ENCODE measurements at regions not wholly inside any gene's neighbourhood (a gene's known extent, or its start where the extent isn't known, plus 50 kb on each side); places are given as distances from the start of the nearest gene placed in this dataset.

GRCh38 chr10:6979371-6979770 lies 399.3 kb upstream of the PRKCQ start:
- no peaks in the 10 kb centered on the region for H3K9me3 ChIP-seq (ENCODE audit: control insufficient read depth in 1 of 2, low read length in 2 of 2)
- no peaks in the 10 kb centered on the region for H3K4me1 ChIP-seq (ENCODE audit: control insufficient read depth in 1 of 2, insufficient read depth in 2 of 2, low read length in 2 of 2)
- H3K4me3 ChIP-seq (ENCODE audit: low read depth in 1 of 2, low read length in 2 of 2), result no peak overlapping the region
- no peak overlapping the region for H3K27ac ChIP-seq (ENCODE audit: low read length)
- no peaks in the 10 kb centered on the region for H3K36me3 ChIP-seq (ENCODE audit: control insufficient read depth in 1 of 2, insufficient read depth in 2 of 2, low read length in 2 of 2)
- no peaks in the 10 kb centered on the region for H3K27me3 ChIP-seq (ENCODE audit: low read depth, low read length)

GRCh38 chr10:6978187-6978627 lies 398.1 kb upstream of the PRKCQ start:
- H3K4me3 ChIP-seq (ENCODE audit: low read depth in 1 of 2, low read length in 2 of 2), result no peak overlapping the region
- H3K9me3 ChIP-seq (ENCODE audit: control insufficient read depth in 1 of 2, low read length in 2 of 2), result no peaks in the 10 kb centered on the region
- no peaks in the 10 kb centered on the region for H3K36me3 ChIP-seq (ENCODE audit: control insufficient read depth in 1 of 2, insufficient read depth in 2 of 2, low read length in 2 of 2)
- no peaks in the 10 kb centered on the region for H3K4me1 ChIP-seq (ENCODE audit: control insufficient read depth in 1 of 2, insufficient read depth in 2 of 2, low read length in 2 of 2)
- no peak overlapping the region for H3K27ac ChIP-seq (ENCODE audit: low read length)
- no peaks in the 10 kb centered on the region for H3K27me3 ChIP-seq (ENCODE audit: low read depth, low read length)

GRCh38 chr10:6977398-6978186 lies 397.5 kb upstream of the PRKCQ start:
- H3K27me3 ChIP-seq (ENCODE audit: low read depth, low read length), result no peaks in the 10 kb centered on the region

GRCh38 chr10:6973899-6974298 lies 393.8 kb upstream of the PRKCQ start:
- H3K4me3 ChIP-seq (ENCODE audit: low read depth in 1 of 2, low read length in 2 of 2), result no peak overlapping the region
- H3K36me3 ChIP-seq (ENCODE audit: control insufficient read depth in 1 of 2, insufficient read depth in 2 of 2, low read length in 2 of 2), result no peaks in the 10 kb centered on the region
- H3K9me3 ChIP-seq (ENCODE audit: control insufficient read depth in 1 of 2, low read length in 2 of 2), result no peaks in the 10 kb centered on the region
- no peaks in the 10 kb centered on the region for H3K4me1 ChIP-seq (ENCODE audit: control insufficient read depth in 1 of 2, insufficient read depth in 2 of 2, low read length in 2 of 2)
- no peaks in the 10 kb centered on the region for H3K27me3 ChIP-seq (ENCODE audit: low read depth, low read length)
- H3K27ac ChIP-seq (ENCODE audit: low read length), result no peak overlapping the region

More at GRCh38 chr10:6977398-6978186, 397.5 kb upstream of the PRKCQ start:
- H3K36me3 ChIP-seq (ENCODE audit: control insufficient read depth in 1 of 2, insufficient read depth in 2 of 2, low read length in 2 of 2), result no peaks in the 10 kb centered on the region
- no peaks in the 10 kb centered on the region for H3K9me3 ChIP-seq (ENCODE audit: control insufficient read depth in 1 of 2, low read length in 2 of 2)
- H3K4me3 ChIP-seq (ENCODE audit: low read depth in 1 of 2, low read length in 2 of 2), result no peak overlapping the region
- no peaks in the 10 kb centered on the region for H3K4me1 ChIP-seq (ENCODE audit: control insufficient read depth in 1 of 2, insufficient read depth in 2 of 2, low read length in 2 of 2)
- H3K27ac ChIP-seq (ENCODE audit: low read length), result no peak overlapping the region

GRCh38 chr10:6972226-6972625 lies 392.1 kb upstream of the PRKCQ start:
- Histone ChIP-seq H3K4me1 (ENCODE audit: control insufficient read depth in 1 of 2, insufficient read depth in 2 of 2, low read length in 2 of 2) (no peaks in the 10 kb centered on the region), H3K27ac (ENCODE audit: low read length) (no peak overlapping the region), H3K36me3 (ENCODE audit: control insufficient read depth in 1 of 2, insufficient read depth in 2 of 2, low read length in 2 of 2) (no peaks in the 10 kb centered on the region), H3K27me3 (ENCODE audit: low read depth, low read length) (no peaks in the 10 kb centered on the region), H3K9me3 (ENCODE audit: control insufficient read depth in 1 of 2, low read length in 2 of 2) (no peaks in the 10 kb centered on the region), H3K4me3 (ENCODE audit: low read depth in 1 of 2, low read length in 2 of 2) (no peak overlapping the region)

- Histone ChIP-seq H3K9me3 (ENCODE audit: control insufficient read depth in 1 of 2, low read length in 2 of 2) (no peaks in the 10 kb centered on the region), H3K4me3 (ENCODE audit: low read depth in 1 of 2, low read length in 2 of 2) (no peak overlapping the region), H3K36me3 (ENCODE audit: control insufficient read depth in 1 of 2, insufficient read depth in 2 of 2, low read length in 2 of 2) (no peaks in the 10 kb centered on the region), H3K27ac (ENCODE audit: low read length) (no peak overlapping the region), H3K27me3 (ENCODE audit: low read depth, low read length) (no peaks in the 10 kb centered on the region), H3K4me1 (ENCODE audit: control insufficient read depth in 1 of 2, insufficient read depth in 2 of 2, low read length in 2 of 2) (no peaks in the 10 kb centered on the region)
These were observed 389.6 kb upstream of the PRKCQ start for GRCh38 chr10:6969659-6970058.

- Histone ChIP-seq H3K9me3 (ENCODE audit: control insufficient read depth in 1 of 2, low read length in 2 of 2) (no peaks in the 10 kb centered on the region), H3K4me3 (ENCODE audit: low read depth in 1 of 2, low read length in 2 of 2) (no peak overlapping the region), H3K27me3 (ENCODE audit: low read depth, low read length) (no peaks in the 10 kb centered on the region), H3K27ac (ENCODE audit: low read length) (no peak overlapping the region), H3K36me3 (ENCODE audit: control insufficient read depth in 1 of 2, insufficient read depth in 2 of 2, low read length in 2 of 2) (no peaks in the 10 kb centered on the region), H3K4me1 (ENCODE audit: control insufficient read depth in 1 of 2, insufficient read depth in 2 of 2, low read length in 2 of 2) (no peaks in the 10 kb centered on the region)
These were observed 384.5 kb upstream of the PRKCQ start for GRCh38 chr10:6964543-6964942.

GRCh38 chr10:6962576-6962975 lies 382.5 kb upstream of the PRKCQ start:
- no peak overlapping the region for H3K27ac ChIP-seq (ENCODE audit: low read length)
- no peaks in the 10 kb centered on the region for H3K36me3 ChIP-seq (ENCODE audit: control insufficient read depth in 1 of 2, insufficient read depth in 2 of 2, low read length in 2 of 2)
- H3K9me3 ChIP-seq (ENCODE audit: control insufficient read depth in 1 of 2, low read length in 2 of 2), result no peaks in the 10 kb centered on the region
- no peaks in the 10 kb centered on the region for H3K27me3 ChIP-seq (ENCODE audit: low read depth, low read length)
- H3K4me3 ChIP-seq (ENCODE audit: low read depth in 1 of 2, low read length in 2 of 2), result no peak overlapping the region
- no peaks in the 10 kb centered on the region for H3K4me1 ChIP-seq (ENCODE audit: control insufficient read depth in 1 of 2, insufficient read depth in 2 of 2, low read length in 2 of 2)

GRCh38 chr10:6958711-6959110 lies 378.6 kb upstream of the PRKCQ start:
- H3K27ac ChIP-seq (ENCODE audit: low read length), result no peak overlapping the region
- H3K4me3 ChIP-seq (ENCODE audit: low read depth in 1 of 2, low read length in 2 of 2), result no peak overlapping the region
- H3K36me3 ChIP-seq (ENCODE audit: control insufficient read depth in 1 of 2, insufficient read depth in 2 of 2, low read length in 2 of 2), result no peaks in the 10 kb centered on the region
- H3K27me3 ChIP-seq (ENCODE audit: low read depth, low read length), result no peaks in the 10 kb centered on the region
- H3K9me3 ChIP-seq (ENCODE audit: control insufficient read depth in 1 of 2, low read length in 2 of 2), result no peaks in the 10 kb centered on the region
- peaks cover 0 to 2% of the 10 kb centered on the region in 2 donors for H3K4me1 ChIP-seq (ENCODE audit: control insufficient read depth in 1 of 2, insufficient read depth in 2 of 2, low read length in 2 of 2)

GRCh38 chr10:6958254-6958653 lies 378.2 kb upstream of the PRKCQ start:
- Histone ChIP-seq H3K4me1 (ENCODE audit: control insufficient read depth in 1 of 2, insufficient read depth in 2 of 2, low read length in 2 of 2) (peaks cover 0 to 3% of the 10 kb centered on the region in 2 donors), H3K36me3 (ENCODE audit: control insufficient read depth in 1 of 2, insufficient read depth in 2 of 2, low read length in 2 of 2) (no peaks in the 10 kb centered on the region), H3K9me3 (ENCODE audit: control insufficient read depth in 1 of 2, low read length in 2 of 2) (no peaks in the 10 kb centered on the region), H3K4me3 (ENCODE audit: low read depth in 1 of 2, low read length in 2 of 2) (no peak overlapping the region), H3K27me3 (ENCODE audit: low read depth, low read length) (no peaks in the 10 kb centered on the region), H3K27ac (ENCODE audit: low read length) (no peak overlapping the region)

GRCh38 chr10:6957851-6958250 lies 377.8 kb upstream of the PRKCQ start:
- Histone ChIP-seq H3K27me3 (ENCODE audit: low read depth, low read length) (no peaks in the 10 kb centered on the region), H3K36me3 (ENCODE audit: control insufficient read depth in 1 of 2, insufficient read depth in 2 of 2, low read length in 2 of 2) (no peaks in the 10 kb centered on the region), H3K27ac (ENCODE audit: low read length) (no peak overlapping the region), H3K4me3 (ENCODE audit: low read depth in 1 of 2, low read length in 2 of 2) (no peak overlapping the region), H3K4me1 (ENCODE audit: control insufficient read depth in 1 of 2, insufficient read depth in 2 of 2, low read length in 2 of 2) (peaks cover 0 to 3% of the 10 kb centered on the region in 2 donors), H3K9me3 (ENCODE audit: control insufficient read depth in 1 of 2, low read length in 2 of 2) (no peaks in the 10 kb centered on the region)

- H3K27me3 ChIP-seq (ENCODE audit: low read depth, low read length), result no peaks in the 10 kb centered on the region
- H3K9me3 ChIP-seq (ENCODE audit: control insufficient read depth in 1 of 2, low read length in 2 of 2), result no peaks in the 10 kb centered on the region
- no peaks in the 10 kb centered on the region for H3K36me3 ChIP-seq (ENCODE audit: control insufficient read depth in 1 of 2, insufficient read depth in 2 of 2, low read length in 2 of 2)
- no peak overlapping the region for H3K4me3 ChIP-seq (ENCODE audit: low read depth in 1 of 2, low read length in 2 of 2)
- peaks cover 0 to 3% of the 10 kb centered on the region in 2 donors for H3K4me1 ChIP-seq (ENCODE audit: control insufficient read depth in 1 of 2, insufficient read depth in 2 of 2, low read length in 2 of 2)
- no peak overlapping the region for H3K27ac ChIP-seq (ENCODE audit: low read length)
These were observed 376.5 kb upstream of the PRKCQ start for GRCh38 chr10:6956562-6956961.

Measured in muscle layer of duodenum (tissue), 2 donors.